Smooth muscle cell (in vitro differentiated cells): ENCODE measurements at regions not wholly inside any gene's neighbourhood (a gene's known extent, or its start where the extent isn't known, plus 50 kb on each side); places are given as distances from the start of the nearest gene placed in this dataset.
A peak's percentile ranks its signal among the peaks of the same experiment; 100 is the strongest.

ENCODE experiments used
- DNase-seq: peaks from one replicate; lab custom pipeline; 2025; ENCODE audit not compliant: unreplicated experiment; lab: John Stamatoyannopoulos, UW
- H2AFZ ChIP-seq: fragments of 200-600 bp; sonication (generic); 2 replicates; pipeline ENCODE4 v1.6.0; 2016; ENCODE audit warnings: antibody characterized with exemption, low read depth, mild to moderate bottlenecking
- H3F3A ChIP-seq: fragments of 200-600 bp; sonication (generic); 2 replicates; pipeline ENCODE4 v1.6.0; 2017; ENCODE audit warnings: antibody characterized with exemption, low read depth
- H3K27ac ChIP-seq: fragments of 200-600 bp; sonication (generic); 2 replicates; pipeline ENCODE4 v1.5.1; 2016; ENCODE audit warnings: low read depth, mild to moderate bottlenecking
- H3K27me3 ChIP-seq: fragments of 200-600 bp; sonication (generic); 2 replicates; pipeline ENCODE4 v1.6.1; 2016; ENCODE audit warnings: low read depth, mild to moderate bottlenecking
- H3K36me3 ChIP-seq: fragments of 200-600 bp; sonication (generic); 2 replicates; pipeline ENCODE4 v1.5.1; 2016; ENCODE audit warnings: low read depth
- H3K4me1 ChIP-seq: fragments of 200-600 bp; sonication (generic); 2 replicates; pipeline ENCODE4 v1.5.1; 2016; ENCODE audit warnings: low read depth
- H3K4me2 ChIP-seq: fragments of 200-600 bp; sonication (generic); 2 replicates; pipeline ENCODE4 v1.6.0; 2016; ENCODE audit warnings: mild to moderate bottlenecking
- H3K4me3 ChIP-seq: fragments of 200-600 bp; sonication (generic); 2 replicates; pipeline ENCODE4 v1.5.1; 2016; ENCODE audit warnings: mild to moderate bottlenecking
- H3K79me2 ChIP-seq: fragments of 200-600 bp; sonication (generic); 2 replicates; pipeline ENCODE4 v1.6.0; 2016; ENCODE audit warnings: low read depth, mild to moderate bottlenecking
- H3K9ac ChIP-seq: fragments of 200-600 bp; sonication (generic); 2 replicates; pipeline ENCODE4 v1.6.0; 2016; ENCODE audit warnings: low read depth
- H3K9me3 ChIP-seq: fragments of 200-600 bp; sonication (generic); replicated peaks from 2 replicates; pipeline ENCODE4 v1.5.1; 2016; ENCODE audit warnings: low read depth
- H4K20me1 ChIP-seq: fragments of 200-600 bp; sonication (generic); 2 replicates; pipeline ENCODE4 v1.6.0; 2016; ENCODE audit warnings: low read depth
- WGBS: methylation state at CpG from one replicate; pipeline ENCODE4 v1.1.7; 2016; ENCODE audit warnings: low lambda C conversion rate; 5-methylcytosine and 5-hydroxymethylcytosine counted together
- TF ChIP-seq, protein P1 (sequence below): fragments of 200-600 bp; sonication (generic); IDR thresholded peaks from 2 replicates; pipeline ENCODE4 v1.5.1; 2017; ENCODE audit warnings: borderline replicate concordance, mild to moderate bottlenecking, antibody characterized with exemption; ENCODE audit not compliant: insufficient read depth, poor library complexity, severe bottlenecking

DNA sequence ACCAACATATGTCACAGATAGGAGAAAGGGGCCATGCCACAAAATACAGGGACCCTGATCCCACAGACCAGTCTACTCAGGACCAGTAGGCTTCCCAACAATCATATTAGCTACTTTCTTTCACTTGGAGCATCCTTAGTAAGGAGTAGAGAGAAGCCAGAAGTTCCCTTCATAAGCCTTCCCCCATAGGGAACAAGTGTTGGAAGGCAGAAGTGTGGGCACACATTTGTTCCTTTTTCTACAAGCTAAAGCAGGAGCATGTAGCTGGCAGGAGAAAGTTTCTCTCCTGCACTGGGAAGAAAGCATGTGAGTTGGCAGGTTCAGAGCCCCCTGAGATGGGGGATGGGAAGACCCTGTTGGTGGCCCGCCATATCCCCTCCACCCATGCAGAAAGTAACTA is 165.4 kb downstream of the KCTD12 start:
- Histone ChIP-seq H3K27ac (no peak overlapping the region), H3K9ac (no peak overlapping the region), H3K27me3 (no peaks in the 10 kb centered on the region), H2AFZ (no peak overlapping the region), H3K36me3 (no peaks in the 10 kb centered on the region), H3K4me3 (no peak overlapping the region), H3F3A (peaks cover 13% of the 10 kb centered on the region), H3K9me3 (no peaks in the 10 kb centered on the region), H3K4me1 (peaks cover 22% of the 10 kb centered on the region), H3K79me2 (no peaks in the 10 kb centered on the region), H3K4me2 (no peak overlapping the region), H4K20me1 (no peaks in the 10 kb centered on the region)
- TF ChIP-seq, protein P1, sequence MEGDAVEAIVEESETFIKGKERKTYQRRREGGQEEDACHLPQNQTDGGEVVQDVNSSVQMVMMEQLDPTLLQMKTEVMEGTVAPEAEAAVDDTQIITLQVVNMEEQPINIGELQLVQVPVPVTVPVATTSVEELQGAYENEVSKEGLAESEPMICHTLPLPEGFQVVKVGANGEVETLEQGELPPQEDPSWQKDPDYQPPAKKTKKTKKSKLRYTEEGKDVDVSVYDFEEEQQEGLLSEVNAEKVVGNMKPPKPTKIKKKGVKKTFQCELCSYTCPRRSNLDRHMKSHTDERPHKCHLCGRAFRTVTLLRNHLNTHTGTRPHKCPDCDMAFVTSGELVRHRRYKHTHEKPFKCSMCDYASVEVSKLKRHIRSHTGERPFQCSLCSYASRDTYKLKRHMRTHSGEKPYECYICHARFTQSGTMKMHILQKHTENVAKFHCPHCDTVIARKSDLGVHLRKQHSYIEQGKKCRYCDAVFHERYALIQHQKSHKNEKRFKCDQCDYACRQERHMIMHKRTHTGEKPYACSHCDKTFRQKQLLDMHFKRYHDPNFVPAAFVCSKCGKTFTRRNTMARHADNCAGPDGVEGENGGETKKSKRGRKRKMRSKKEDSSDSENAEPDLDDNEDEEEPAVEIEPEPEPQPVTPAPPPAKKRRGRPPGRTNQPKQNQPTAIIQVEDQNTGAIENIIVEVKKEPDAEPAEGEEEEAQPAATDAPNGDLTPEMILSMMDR, result no peak
- no peak for DNase-seq
- WGBS, result 100% methylated on average over 1 of the region's 1 CpG

DNA sequence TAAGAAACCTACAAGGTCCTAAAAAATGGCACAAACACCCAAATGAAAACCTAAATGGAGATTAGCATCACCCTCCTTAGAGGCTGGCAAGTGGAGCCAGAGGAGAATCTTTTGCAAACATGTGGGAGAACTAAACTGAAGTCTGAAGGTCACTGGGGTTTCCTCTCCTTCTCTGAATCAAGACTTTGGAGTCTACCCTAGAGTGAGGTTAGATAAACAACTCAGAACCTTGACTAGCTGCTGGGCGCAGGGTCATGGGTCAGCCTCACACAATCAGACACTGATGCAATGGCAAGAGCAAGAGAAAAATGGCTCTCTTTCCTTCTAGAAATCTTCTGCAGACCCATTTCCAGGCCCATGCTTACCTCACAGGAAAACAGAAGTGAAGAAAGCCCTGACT is 165.8 kb downstream of the KCTD12 start:
- Histone ChIP-seq H3K36me3 (no peaks in the 10 kb centered on the region), H3K27ac (no peak overlapping the region), H4K20me1 (no peaks in the 10 kb centered on the region), H3K4me1 (peaks cover 25% of the 10 kb centered on the region), H3K9me3 (no peaks in the 10 kb centered on the region), H3K27me3 (no peaks in the 10 kb centered on the region), H3K4me3 (no peak overlapping the region), H2AFZ (no peak overlapping the region), H3K9ac (no peak overlapping the region), H3K79me2 (no peaks in the 10 kb centered on the region), H3K4me2 (no peak overlapping the region), H3F3A (peaks cover 13% of the 10 kb centered on the region)
- 92% methylated on average over 1 of the region's 1 CpG for WGBS
- TF ChIP-seq, protein P1, result no peak
- DNase-seq, result no peak

DNA sequence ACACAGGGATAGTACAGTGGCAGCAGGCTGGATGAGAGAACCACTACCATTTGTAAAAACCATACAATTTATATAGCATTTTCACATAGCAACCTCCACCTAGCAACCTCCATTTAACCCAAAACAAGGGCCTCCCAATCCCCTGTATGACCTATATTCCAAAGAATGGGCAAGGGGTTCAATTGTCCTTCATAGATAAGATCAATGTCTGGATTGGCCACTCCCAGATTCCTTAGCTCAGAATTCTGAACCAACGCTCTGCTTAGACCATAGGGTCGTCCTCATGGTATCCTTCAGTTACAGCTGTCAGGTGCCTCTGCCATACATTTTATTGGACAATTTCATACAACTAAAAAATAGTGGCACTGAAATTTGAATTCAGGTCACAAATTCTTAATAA is 166.2 kb downstream of the KCTD12 start:
- Histone ChIP-seq H3K36me3 (no peaks in the 10 kb centered on the region), H2AFZ (no peak overlapping the region), H3K4me3 (no peak overlapping the region), H3K27ac (no peak overlapping the region), H3F3A (peaks cover 13% of the 10 kb centered on the region), H4K20me1 (no peaks in the 10 kb centered on the region), H3K4me2 (no peak overlapping the region), H3K9me3 (no peaks in the 10 kb centered on the region), H3K9ac (no peak overlapping the region), H3K79me2 (no peaks in the 10 kb centered on the region), H3K4me1 (peaks cover 29% of the 10 kb centered on the region), H3K27me3 (no peaks in the 10 kb centered on the region)
- no peak for DNase-seq
- TF ChIP-seq, protein P1, result no peak
- 87% methylated on average over 2 of the region's 2 CpGs for WGBS

DNA sequence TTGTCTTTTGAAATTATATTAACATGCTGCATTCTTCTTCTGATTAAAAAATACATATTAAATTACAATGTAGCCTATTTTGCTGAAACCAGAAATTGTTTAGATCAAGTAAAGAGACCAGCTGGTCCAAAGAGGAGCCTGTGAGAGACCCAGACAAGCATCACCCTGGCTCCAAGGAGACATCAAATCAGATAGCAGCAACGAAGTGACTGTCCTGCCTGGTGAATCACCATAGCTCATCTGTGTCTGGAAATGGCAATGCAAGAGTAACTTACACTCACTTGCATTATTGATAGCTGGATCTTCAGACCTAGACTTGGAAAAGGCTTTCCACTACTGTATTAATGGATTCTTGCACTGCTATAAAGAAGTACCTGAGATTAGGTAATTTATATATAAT is 169.1 kb downstream of the KCTD12 start:
- H4K20me1 ChIP-seq, result no peaks in the 10 kb centered on the region
- 0% methylated on average over 1 of the region's 1 CpG for WGBS
- H3K4me2 ChIP-seq, result peak overlapping the region; percentile 5
- H3K27ac ChIP-seq, result peak overlapping the region; percentile 84
- peaks cover 23% of the 10 kb centered on the region for H3K4me1 ChIP-seq
- H2AFZ ChIP-seq, result no peak overlapping the region
- no peaks in the 10 kb centered on the region for H3K79me2 ChIP-seq
- TF ChIP-seq, protein P1, result no peak
- no peak overlapping the region for H3K4me3 ChIP-seq
- no peaks in the 10 kb centered on the region for H3K36me3 ChIP-seq
- peak overlapping the region; percentile 50 for H3K9ac ChIP-seq
- peaks cover 10% of the 10 kb centered on the region for H3F3A ChIP-seq
- no peaks in the 10 kb centered on the region for H3K27me3 ChIP-seq
- no peaks in the 10 kb centered on the region for H3K9me3 ChIP-seq
- no peak for DNase-seq
